HEK293T (cell line): ENCODE measurements at regions not wholly inside any gene's neighbourhood (a gene's known extent, or its start where the extent isn't known, plus 50 kb on each side); places are given as distances from the start of the nearest gene placed in this dataset.

Experiments used
- ARNT ChIP-seq: fragments of 450-650 bp; IDR thresholded peaks from 2 replicates; pipeline ENCODE4 v1.6.1; 2017; ENCODE audit warnings: mild to moderate bottlenecking
- ELF4 ChIP-seq: fragments of 450-650 bp; IDR thresholded peaks from 2 replicates; pipeline ENCODE4 v1.6.1; 2017; ENCODE audit warnings: antibody characterized with exemption
- FOXK2 ChIP-seq: fragments of 450-650 bp; IDR thresholded peaks from 2 replicates; pipeline ENCODE4 v1.6.1; 2016; ENCODE audit warnings: mild to moderate bottlenecking
- FOXM1 ChIP-seq: fragments of 450-650 bp; IDR thresholded peaks from 2 replicates; pipeline ENCODE4 v1.6.1; 2017; ENCODE audit warnings: mild to moderate bottlenecking, borderline replicate concordance
- SP1 ChIP-seq: fragments of 450-650 bp; IDR thresholded peaks from 2 replicates; pipeline ENCODE4 v1.6.1; 2017

DNA sequence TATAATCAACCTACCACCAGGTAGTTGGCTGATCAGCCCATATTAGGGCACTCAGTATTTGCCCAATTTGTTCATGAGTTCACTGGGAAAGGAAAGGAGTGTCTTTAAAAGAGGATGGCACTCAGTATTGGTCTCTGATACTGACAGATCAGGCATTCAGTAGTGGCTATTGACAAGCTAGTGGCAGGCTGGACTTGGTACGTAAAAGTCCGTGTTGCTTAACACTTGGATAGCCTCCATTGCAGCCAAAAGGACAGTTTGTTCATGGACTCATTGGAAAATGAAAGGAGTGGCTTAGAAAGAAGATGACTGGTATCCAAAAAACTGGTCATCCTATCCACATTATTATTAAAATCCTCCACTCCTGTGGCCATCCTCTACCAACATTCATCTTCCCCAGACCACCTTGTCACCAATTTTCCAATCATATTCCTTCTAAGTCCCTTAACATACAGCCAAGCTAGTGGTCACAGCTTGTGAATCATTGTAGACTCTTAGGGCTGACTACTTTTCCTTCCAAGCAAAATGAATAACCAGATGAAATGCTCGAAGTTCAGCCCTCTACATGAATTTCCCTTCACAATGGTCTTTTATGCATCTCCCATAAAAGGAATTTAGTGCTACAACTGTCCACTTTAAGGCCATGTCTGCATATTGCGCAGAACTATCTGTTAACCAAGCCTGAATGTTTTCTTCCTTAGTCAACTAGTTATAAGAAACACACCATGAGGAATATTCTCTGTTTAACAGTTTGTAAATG is 78.6 kb upstream of the MAGI2 start:
- TF ChIP-seq ELF4 (no peak), ARNT (no peak), SP1 (no peak), FOXK2 (no peak), FOXM1 (no peak)
